GM18519 (cell line): ENCODE measurements at regions not wholly inside any gene's neighbourhood (a gene's known extent, or its start where the extent isn't known, plus 50 kb on each side); places are given as distances from the start of the nearest gene placed in this dataset.

ENCODE experiments used
- ATAC-seq: cut with Tn5 transposase; IDR thresholded peaks from one replicate; pipeline ENCODE4 v1.9.1; 2021; ENCODE audit warnings: mild to moderate bottlenecking, moderate library complexity; ENCODE audit not compliant: unreplicated experiment, low FRiP score

DNA sequence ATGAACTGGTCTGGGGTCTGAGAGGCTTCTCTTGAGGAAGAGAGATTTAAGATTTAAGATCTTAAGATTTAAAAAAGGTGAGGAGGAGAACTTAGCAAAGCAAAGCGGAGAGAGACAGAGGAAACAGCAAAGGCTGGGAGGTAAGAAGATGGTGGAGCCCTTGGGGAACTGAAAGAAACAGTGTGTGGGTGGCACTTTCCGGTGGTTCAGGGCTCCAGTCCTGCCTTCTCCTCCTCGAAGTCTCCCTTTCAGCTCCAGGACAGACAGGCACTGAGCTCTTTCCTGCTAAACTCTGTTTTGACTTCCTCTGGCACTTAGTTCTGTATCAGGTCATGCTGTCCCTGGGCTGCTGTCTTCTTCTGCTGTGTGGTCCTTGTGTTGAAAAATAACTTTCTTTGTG lies 298.7 kb upstream of the SRRM4 start:
- ATAC-seq: peak; percentile 60

DNA sequence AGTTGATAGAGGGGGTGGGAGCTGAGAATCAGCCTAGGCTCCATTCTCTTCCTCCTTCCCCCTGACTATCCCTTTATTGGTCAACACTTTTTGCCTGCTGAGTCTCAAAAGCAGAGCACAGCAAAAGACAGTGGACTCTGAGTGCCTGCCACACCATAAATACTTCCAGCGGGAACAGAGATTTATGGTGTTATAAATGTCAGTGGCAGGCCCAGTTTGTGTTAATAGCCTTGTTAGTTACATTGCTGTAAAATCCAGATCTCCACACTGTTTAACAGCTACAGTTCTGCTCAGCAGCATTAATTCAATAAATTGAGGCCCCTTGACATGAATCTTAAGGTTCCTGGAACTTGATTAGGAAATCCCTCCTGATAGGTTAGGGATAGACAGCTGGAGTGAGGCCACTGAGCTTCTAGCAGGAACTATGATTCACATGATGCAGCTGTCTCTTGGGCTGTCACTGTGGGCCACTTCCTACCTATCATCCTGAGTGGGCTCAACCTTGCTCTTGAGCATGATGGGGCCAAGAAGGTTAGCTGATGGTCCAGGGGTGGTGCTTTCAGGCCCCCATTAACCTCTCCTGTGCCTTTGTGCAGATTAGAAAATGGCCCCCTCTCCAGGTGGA lies 295.2 kb upstream of the SRRM4 start:
- no peak for ATAC-seq

DNA sequence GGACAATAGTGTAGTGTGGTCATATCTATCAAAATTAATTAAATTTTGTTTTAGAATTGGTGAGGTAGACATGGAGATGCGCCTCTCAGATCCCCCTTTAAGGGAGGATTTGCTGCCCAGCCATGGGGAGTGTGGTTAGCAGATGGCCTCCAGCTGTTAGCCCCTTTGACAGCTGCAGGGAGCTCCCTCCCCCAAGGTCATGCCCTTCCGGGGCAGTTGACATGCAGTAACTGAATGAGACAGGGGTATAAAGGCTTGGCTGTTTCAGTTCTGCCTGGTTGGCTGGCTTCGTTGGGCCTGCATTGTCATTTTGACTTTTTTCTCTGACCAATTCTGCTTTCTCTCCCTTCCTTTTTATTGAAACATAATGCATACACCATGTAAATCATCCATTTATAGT lies 291.5 kb upstream of the SRRM4 start:
- ATAC-seq: peak; percentile 79

DNA sequence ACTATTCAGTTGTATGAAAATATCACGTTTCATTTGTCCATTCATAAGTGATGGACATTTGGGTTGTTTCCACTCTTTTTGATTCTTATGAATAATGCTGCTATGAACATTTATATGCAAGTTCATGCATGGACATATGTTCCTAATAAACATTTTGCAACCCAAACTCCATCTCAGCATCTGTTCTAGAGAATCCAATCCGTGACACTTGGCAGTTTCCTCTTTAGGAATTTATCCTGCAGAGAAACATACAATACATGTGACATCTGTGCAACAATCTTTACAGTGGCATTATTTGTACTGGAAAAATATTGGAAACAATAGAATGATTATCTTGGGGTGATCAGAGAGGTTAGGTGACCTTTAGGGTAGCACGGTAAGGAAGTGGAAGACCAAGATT lies 290.8 kb upstream of the SRRM4 start:
- no peak for ATAC-seq

DNA sequence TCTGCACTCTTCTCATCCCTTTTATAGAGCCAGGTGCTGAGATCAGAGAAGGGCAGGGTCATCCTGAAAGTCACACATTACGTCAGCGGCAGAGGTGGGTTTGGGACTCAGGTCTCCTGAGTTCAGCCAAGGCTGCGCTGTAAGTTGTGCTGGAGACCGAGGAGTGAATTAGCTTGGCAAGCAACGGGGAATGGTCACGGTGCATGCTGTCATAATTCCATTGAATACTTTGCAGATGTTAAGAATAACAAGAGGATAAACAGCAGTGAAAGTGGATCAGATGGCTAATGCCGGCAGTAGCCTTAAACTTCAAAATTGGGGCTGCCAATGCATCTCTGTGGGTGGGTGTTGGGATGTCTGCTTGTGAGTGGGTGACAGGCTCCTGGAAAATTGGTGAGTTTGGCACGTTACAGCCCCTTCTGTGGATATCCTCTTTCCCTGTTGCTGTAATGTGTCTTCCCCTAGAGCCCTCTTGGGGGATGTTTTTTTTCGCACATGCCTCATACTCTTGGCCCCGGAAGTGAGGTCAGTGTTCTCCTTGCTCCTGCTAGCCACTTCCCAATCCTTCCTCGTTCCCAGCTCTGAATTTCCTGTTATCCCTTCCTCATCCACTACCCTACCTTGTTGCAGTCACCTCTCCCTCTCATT lies 287.1 kb upstream of the SRRM4 start:
- no peak for ATAC-seq

DNA sequence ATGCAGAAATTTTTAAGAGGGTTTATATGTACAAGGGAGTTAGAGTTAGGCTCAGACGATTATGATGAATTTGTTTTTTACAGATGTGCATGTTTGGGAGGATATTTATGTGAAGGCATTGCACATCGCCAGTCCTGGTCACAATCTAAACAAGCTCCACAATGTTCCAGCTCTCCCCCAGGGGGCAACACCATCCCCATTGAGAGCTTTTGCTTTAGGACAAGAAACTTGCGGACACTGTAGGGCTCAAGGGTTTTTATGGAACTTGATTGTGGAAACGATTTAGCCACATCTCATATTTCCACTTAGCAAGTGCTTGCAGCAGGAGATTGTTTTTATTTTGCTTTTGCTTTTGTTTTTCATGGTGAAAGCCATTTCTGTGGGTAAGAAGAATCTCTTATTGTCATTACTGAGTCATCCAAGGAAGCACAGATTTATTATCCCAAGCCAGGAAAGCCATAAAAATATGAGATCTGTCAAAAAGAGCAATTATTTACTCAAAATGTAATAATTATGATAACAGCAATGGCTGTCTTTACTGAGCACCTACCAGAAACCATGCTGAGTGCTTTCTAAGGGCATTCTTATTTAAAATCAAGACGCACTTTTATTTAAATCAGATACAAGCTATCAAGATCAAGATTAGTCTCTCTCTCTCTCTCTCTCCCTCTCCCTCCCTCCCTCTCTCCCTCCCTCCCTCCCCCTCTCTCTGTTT lies 276.7 kb upstream of the SRRM4 start:
- ATAC-seq: no peak

DNA sequence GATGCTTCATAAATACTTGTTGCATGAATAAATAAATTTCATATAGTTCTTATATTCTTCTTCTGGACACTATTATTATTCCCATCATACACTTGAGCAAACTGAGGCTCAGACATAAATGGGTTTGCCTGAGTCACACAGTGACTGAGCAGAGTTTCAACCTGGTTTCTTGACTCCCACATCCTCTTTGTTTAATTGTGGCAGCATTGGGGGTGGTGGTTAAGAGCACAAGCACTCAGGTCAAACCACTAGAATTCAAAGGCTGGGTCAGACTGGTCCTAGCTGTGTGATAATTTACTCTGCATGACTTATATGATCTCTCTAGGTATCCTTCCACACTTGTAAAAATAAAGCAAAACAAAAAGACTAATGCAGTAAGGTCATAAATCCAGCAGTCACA lies 274.9 kb upstream of the SRRM4 start:
- no peak for ATAC-seq

DNA sequence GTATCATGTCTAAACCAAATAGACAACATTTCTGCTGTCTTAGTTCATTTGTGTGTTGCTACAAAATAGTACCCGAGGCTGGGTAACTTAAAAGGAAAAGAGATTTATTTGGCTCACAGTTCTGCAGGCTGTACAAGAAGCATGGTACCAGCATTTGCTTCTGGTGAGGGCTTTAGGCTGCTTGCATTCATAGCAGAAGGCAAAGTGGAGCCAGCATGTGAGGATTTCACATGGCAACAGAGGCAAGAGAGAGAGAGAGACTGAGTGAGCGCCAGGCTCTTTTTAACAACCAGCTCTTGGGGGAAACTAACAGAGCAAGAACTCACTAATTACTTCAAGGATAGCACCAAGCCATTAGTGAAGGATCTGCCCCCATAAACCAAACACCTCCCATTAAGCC lies 271.4 kb upstream of the SRRM4 start:
- no peak for ATAC-seq

DNA sequence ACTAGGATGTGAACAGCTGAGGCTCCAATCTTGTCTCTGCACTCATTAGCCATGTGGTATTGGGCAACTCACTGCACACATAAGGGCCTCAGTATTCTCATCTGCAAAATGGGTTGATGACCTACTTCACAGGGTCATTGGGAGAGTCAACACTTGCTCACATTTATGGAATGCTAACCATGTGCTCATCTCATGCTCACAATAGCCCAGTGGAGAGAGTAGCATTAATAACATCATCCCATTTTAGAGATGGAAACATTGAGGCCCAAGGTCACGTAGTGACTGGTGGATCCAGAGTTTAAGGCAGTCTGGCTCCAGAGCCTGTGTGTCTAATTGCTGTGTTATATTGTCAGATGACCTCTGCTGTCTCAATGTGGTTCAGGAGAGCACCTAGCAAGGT lies 270.2 kb upstream of the SRRM4 start:
- ATAC-seq: no peak

DNA sequence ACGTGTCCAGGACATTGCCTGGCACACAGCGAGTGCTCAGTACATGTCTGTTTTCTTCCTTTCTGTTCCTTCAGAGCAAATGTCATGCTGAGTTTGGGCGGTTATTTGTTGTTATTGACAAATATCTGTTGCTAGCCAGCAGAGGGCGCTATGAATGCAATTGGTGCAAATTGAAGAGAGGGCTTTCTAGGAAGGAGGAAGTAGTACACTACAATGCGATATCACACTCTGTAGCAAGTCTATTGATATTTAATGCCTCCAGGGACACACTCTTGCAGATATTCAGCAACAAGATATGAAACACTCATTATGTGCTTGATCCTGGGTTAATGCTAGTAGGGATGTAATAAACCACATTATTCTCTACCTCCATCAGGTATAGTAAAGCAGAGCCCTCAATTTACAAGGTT lies 267.3 kb upstream of the SRRM4 start:
- ATAC-seq: peak; percentile 61

DNA sequence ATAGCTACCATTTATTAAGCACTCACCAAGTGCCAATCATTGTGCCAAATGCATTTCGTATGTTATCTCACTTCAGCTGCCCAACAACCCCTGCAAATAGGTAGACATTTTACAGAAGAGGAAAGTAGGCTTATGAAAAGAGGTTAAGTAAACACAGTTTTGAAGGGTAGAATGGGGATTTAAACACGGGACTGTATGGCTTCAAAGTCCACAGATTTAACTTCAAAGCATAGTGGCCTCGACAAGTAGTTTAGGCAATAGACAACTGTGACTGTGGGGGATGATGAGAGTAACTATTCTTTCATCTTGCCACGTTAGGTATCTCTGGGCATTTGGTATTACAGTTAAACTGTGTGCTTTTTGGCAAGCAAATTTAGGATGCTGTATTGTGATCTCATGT lies 266.8 kb upstream of the SRRM4 start:
- ATAC-seq: no peak

DNA sequence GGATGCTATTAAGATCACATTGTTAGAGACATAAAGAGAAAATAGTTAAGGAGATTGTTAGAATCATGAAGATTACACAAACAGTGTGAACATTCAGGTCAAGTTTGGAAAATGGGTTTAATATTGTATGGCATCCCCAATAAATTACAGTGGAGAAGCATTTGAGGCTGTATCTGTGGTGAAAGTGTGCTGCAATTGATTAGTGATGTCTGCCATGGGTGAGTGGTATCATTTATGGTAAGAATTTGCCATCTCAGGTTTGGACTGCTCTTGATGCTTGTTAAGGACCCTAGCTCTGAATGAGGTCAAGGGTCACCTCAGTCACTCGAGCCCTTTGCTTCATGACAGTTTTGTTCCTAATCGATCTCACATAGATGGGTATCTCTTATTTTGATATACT lies 265.7 kb upstream of the SRRM4 start:
- ATAC-seq: no peak

DNA sequence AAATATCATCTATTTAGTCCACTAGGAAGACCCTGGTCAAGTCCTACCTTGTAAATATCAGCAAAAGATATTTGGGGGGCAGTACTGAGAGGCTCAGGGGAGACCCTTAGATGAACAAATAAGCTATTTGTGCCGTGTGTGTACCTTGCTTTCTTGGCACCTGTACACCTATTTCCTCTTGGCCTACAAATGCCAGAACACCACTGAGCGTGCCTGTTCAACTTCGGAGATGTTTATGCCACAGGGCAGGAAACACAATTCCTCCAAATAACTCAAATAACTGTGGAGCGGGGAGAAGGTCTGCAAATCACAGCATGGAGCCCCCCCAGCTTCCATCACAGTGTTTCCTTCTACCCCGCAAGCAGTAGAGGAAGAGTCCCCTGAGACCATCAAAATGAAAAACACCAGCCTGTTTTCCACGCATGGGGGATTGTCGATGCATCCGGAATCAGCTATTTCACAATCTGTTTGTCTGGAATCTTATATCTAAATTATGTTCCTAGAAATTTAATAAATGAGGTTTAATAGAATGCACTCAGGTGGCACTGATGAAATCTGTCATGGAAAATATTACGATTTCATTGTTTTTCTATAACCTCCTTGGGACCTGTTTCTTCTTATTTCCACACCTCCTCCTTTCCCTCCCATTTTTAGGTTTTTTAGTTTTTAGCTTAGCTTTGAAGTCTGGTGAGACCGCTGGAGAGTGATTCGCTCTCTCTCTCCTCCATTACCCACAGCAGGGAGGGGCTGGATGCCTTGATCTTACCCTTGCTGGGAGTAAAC lies 254.0 kb upstream of the SRRM4 start:
- no peak for ATAC-seq

DNA sequence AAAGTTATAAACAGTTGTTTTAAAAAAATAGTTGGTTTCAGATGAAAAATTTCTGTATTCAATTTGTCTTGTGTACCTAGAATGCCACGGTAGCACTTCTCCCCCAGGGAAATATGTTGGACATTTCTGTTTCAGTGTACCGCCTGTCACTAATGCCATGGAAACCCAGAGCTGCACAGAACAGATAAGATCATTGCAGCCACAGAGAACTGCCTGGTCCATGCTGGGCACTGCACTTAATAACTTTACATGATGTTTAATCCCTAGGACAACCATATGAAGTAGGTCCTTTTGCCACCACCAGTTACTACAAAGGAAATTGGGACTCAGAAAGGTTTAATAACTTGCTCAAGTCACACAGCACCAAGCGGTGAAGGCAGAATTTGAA lies 253.4 kb upstream of the SRRM4 start:
- no peak for ATAC-seq

DNA sequence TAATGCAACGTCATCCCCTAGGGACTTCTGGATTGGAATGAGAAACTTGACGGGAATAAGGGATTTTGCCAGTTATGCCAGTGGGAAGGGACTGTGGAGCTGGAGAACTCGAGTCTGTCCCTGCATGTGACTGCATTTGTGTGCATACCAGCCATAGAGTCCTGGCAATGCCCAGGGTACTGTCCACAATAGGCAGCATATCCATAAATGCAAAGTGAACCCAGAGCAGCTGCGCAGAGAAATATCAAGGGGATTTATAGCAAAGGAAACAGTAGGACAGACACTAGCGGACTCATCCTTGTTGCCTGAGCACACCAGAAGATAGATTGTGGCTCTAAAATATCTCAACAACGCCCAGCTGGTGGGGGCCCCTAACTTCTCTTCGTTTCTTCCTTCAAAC lies 247.1 kb upstream of the SRRM4 start:
- ATAC-seq: no peak

DNA sequence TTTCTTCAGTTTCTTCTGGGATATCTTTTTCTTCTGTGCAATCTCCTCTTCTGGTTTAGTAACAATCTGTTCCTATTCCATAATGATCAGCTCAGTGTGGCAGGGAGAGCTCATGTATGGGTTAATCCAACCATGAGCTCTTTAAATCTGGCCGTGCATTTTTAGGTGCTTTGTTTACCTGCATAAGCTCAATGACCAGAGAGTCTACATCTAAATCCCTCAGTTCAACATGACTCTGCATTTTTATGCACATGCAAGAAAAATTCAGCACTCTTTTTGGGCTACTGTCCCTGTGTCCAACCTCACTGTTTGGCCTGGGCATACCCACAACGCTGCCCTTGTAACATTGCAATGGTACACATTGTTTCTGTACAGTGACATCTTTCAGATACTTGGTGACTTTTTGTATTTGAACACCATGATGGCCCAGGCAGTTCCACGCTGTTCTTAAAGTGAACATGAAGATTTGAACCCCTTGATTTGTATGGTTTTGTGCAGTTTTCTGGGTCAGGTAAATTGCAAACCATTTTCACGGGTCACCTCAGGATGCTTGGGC lies 243.3 kb upstream of the SRRM4 start:
- no peak for ATAC-seq

DNA sequence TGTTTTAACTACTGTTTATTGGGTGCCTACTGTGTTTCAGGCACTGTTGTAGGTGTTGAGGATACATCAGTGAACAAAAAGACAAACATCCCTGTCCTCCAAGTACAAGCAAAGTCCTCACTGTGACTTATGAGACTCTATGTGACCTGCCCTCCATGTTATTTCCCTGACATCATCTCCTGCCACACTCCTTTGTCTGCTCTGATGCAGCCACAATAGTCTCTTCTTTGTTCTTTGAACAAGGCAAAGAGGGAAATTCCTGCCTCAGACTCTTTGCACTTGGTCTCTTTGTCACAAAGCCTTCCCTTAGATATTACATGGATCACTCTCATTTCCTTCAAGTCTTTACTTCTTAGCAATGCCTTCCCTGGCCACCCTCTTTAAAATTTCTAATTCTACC lies 240.1 kb upstream of the SRRM4 start:
- no peak for ATAC-seq

DNA sequence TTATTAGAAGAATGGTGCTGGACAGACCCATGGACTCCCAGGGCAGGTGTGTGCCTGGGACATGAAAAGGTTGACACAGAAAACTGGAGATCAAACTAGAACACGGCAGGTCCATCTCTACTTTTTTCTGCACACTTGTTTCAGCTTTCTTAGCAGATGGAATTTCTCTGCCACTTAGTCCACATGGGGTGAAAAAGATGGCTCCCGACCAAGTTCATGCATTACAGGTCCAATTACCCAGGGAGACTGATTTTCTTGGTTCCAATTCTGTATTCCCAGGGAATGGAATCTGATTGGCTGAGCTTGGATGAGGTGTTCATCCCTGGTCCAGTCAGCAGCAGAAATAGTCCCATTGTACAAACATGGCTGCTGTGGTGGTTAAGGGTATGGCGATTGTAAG lies 238.9 kb upstream of the SRRM4 start:
- ATAC-seq: no peak

DNA sequence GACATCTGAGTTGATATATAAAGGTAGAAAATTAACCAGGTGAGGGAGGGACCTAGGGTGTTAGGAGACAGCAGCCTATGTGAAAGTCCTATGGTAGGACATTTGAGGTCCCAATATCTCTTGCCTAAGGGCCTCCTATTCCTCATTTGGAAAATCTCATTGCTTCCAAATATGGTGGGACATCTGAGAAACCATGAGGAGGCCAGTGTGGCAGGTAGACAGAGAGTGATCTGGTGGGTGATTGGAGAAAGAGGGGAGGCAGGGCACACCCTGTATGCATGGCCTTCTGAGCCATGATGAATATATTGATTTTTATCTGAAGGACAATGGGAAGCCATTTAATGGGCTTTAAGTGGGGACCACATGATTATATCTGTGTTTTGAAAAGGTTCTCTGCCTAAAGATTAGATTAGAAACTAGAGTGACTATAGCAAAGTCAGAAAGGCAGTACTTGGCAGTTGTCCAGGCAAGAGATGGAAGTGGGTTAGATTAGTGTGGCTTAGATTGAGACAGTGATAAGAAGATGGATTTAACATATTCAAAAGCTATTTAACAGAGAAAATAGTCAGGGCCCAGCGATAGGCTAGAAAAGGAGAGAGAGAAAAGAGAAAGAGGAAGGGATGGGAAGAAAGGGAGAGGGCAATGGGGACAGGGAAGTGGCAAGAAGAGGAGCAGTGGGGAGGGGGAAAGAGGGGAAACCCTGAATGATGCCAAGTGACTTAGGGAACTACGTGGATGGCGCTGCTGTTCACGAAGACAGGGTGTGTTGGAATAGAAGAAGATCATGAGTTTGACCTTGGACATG lies 237.2 kb upstream of the SRRM4 start:
- ATAC-seq: no peak

DNA sequence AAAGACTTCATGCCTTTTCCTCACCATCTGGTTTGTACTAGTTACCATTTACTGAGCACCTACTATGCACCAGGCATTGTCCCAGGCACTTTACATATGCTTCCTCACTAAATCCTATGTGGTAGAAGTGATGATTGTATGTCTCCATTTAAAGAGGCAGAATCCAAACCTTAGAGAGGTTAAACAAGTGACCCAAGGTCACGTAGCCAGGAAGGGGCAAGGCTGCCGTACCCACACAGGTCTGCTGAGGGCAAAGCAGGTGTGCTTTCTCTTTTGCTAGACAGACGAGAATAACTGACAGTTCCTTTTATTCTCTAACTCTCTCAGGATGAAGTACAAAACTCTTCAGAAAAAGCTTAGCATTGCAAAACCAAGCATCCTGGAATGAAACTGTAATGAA lies 235.2 kb upstream of the SRRM4 start:
- ATAC-seq: no peak
